ENCODE measurements at regions not wholly inside any gene's neighbourhood (a gene's known extent, or its start where the extent isn't known, plus 50 kb on each side); places are given as distances from the start of the nearest gene placed in this dataset.

- Mint-ChIP-seq H3K4me3 (no peak overlapping the region), H3K27ac (no peak overlapping the region), H3K4me1 (no peaks in the 10 kb centered on the region), H3K36me3 (ENCODE audit: low read depth) (no peaks in the 10 kb centered on the region), H3K27me3 (no peaks in the 10 kb centered on the region), H3K9me3 (peaks cover 16% of the 10 kb centered on the region)
- DNase-seq (no peak), ATAC-seq (ENCODE audit: low read depth) (no peak)
- ChIA-PET CTCF (no interaction called here), POLR2A (no interaction called here)
- no peak for TF ChIP-seq CTCF (IDR thresholded peaks at IDR 0.05)
- intact Hi-C loops (cut with micrococcal nuclease), result no loop called here
Measured at GRCh38 chr11:69553416-69554357, 72.2 kb downstream of the LINC01488 start.

GRCh38 chr11:69554849-69555248, 73.4 kb downstream of the LINC01488 start:
- no peak overlapping the region for H3K4me3 Mint-ChIP-seq
- CTCF ChIA-PET, result no interaction called here
- no peaks in the 10 kb centered on the region for H3K36me3 Mint-ChIP-seq (ENCODE audit: low read depth)
- intact Hi-C loops (cut with micrococcal nuclease), result no loop called here
- peaks cover 10% of the 10 kb centered on the region for H3K9me3 Mint-ChIP-seq
- POLR2A ChIA-PET, result interaction anchor here (0.6 to 0.7 kb wide), 3 partner anchors 19 to 533 kb away, joined by 3 to 10 read pairs (median 4); no protein-coding TSS in a partner anchor
- no peak overlapping the region for H3K27ac Mint-ChIP-seq
- TF ChIP-seq CTCF (IDR thresholded peaks at IDR 0.05), result no peak
- no peak for DNase-seq
- no peaks in the 10 kb centered on the region for H3K4me1 Mint-ChIP-seq
- H3K27me3 Mint-ChIP-seq, result no peaks in the 10 kb centered on the region
- ATAC-seq (ENCODE audit: low read depth), result no peak

GRCh38 chr11:69557266-69557665, 75.8 kb downstream of the LINC01488 start:
- H3K36me3 Mint-ChIP-seq (ENCODE audit: low read depth), result no peaks in the 10 kb centered on the region
- DNase-seq, result no peak
- ATAC-seq (ENCODE audit: low read depth), result no peak
- CTCF ChIA-PET, result no interaction called here
- POLR2A ChIA-PET, result no interaction called here
- no peaks in the 10 kb centered on the region for H3K9me3 Mint-ChIP-seq
- no peak overlapping the region for H3K27ac Mint-ChIP-seq
- intact Hi-C loops (cut with micrococcal nuclease), result no loop called here
- H3K4me1 Mint-ChIP-seq, result no peaks in the 10 kb centered on the region
- TF ChIP-seq CTCF (IDR thresholded peaks at IDR 0.05), result no peak
- H3K4me3 Mint-ChIP-seq, result no peak overlapping the region
- no peaks in the 10 kb centered on the region for H3K27me3 Mint-ChIP-seq

- H3K36me3 Mint-ChIP-seq (ENCODE audit: low read depth), result no peaks in the 10 kb centered on the region
- ChIA-PET CTCF (no interaction called here), POLR2A (no interaction called here)
- H3K4me3 Mint-ChIP-seq, result no peak overlapping the region
- no peaks in the 10 kb centered on the region for H3K27me3 Mint-ChIP-seq
- no peaks in the 10 kb centered on the region for H3K9me3 Mint-ChIP-seq
- no peak for TF ChIP-seq CTCF (IDR thresholded peaks at IDR 0.05)
- DNase-seq (no peak), ATAC-seq (ENCODE audit: low read depth) (no peak)
- intact Hi-C loops (cut with micrococcal nuclease), result no loop called here
- H3K4me1 Mint-ChIP-seq, result no peaks in the 10 kb centered on the region
- no peak overlapping the region for H3K27ac Mint-ChIP-seq
Measured at GRCh38 chr11:69558519-69558941, 77.1 kb downstream of the LINC01488 start.

- POLR2A ChIA-PET, result no interaction called here
- CTCF ChIA-PET, result no interaction called here
- H3K27me3 Mint-ChIP-seq, result no peaks in the 10 kb centered on the region
- no peak overlapping the region for H3K4me3 Mint-ChIP-seq
- no peak for DNase-seq
- H3K36me3 Mint-ChIP-seq (ENCODE audit: low read depth), result no peaks in the 10 kb centered on the region
- H3K9me3 Mint-ChIP-seq, result no peaks in the 10 kb centered on the region
- no peak overlapping the region for H3K27ac Mint-ChIP-seq
- no peak for TF ChIP-seq CTCF (IDR thresholded peaks at IDR 0.05)
- no peak for ATAC-seq (ENCODE audit: low read depth)
- no peaks in the 10 kb centered on the region for H3K4me1 Mint-ChIP-seq
- intact Hi-C loops (cut with micrococcal nuclease), result no loop called here
Measured at GRCh38 chr11:69559181-69559580, 77.7 kb downstream of the LINC01488 start.

Data from activated B cell treated with CpG ODN at 0.5 μM for 24 hours (primary cell).